H1 (cell line): ENCODE measurements at regions not wholly inside any gene's neighbourhood (a gene's known extent, or its start where the extent isn't known, plus 50 kb on each side); places are given as distances from the start of the nearest gene placed in this dataset.
"Not testable (repeated sequence)": the region's sequence is repeated elsewhere in the genome, so short reads cannot be mapped to it uniquely, and the experiment has no call there.

Experiments
- CTCF ChIA-PET: fragments of 300-600 bp; sonication (Branson Sonifier 250); formaldehyde crosslinking; loops from one replicate; lab custom pipeline; 2021; ENCODE audit not compliant: partially characterized antibody; lab: Charles Lee
- POLR2A ChIA-PET: fragments of 300-600 bp; sonication (Branson Sonifier 250); formaldehyde crosslinking; loops from one replicate; lab custom pipeline; 2021; ENCODE audit warnings: inconsistent platforms; ENCODE audit not compliant: partially characterized antibody; lab: Charles Lee
- DNase-seq, 2 experiments: peaks; one replicate each; pipeline versions ENCODE4 v3.0.0 to v3.0.0-alpha.2; 2010 to 2022; ENCODE audit warnings: low spot score in 2 of 2, low read depth in 1 of 2, mixed read lengths in 1 of 2
- FAIRE-seq: peaks from 2 replicates; lab custom pipeline; 2011; peaks lifted over from hg19 to GRCh38; lab: Jason Lieb, UNC
- H2AFZ ChIP-seq: 2 replicates; pipeline ENCODE4 v1.8.1; 2012; ENCODE audit warnings: low read length, inconsistent platforms
- H2AK5ac ChIP-seq: 2 replicates; pipeline ENCODE4 v1.6.1; 2013; ENCODE audit warnings: low read depth, low read length
- H2BK120ac ChIP-seq: replicated peaks from 2 replicates; pipeline ENCODE3; 2013; ENCODE audit warnings: low read depth, low read length, inconsistent platforms
- H2BK12ac ChIP-seq: 2 replicates; pipeline ENCODE4 v1.6.1; 2013; ENCODE audit warnings: low read depth, low read length
- H2BK15ac ChIP-seq: 2 replicates; pipeline ENCODE4 v1.6.1; 2013; ENCODE audit warnings: low read length
- H2BK20ac ChIP-seq: 2 replicates; pipeline ENCODE4 v1.6.1; 2013; ENCODE audit warnings: low read length
- H2BK5ac ChIP-seq: 2 replicates; pipeline ENCODE4 v1.6.1; 2013; ENCODE audit warnings: low read depth, low read length
- H3K14ac ChIP-seq: 2 replicates; pipeline ENCODE4 v1.6.1; 2013; ENCODE audit warnings: inconsistent platforms; ENCODE audit not compliant: insufficient read length
- H3K18ac ChIP-seq: 2 replicates; pipeline ENCODE4 v1.6.1; 2013; ENCODE audit warnings: low read length; ENCODE audit errors: extremely low read depth
- H3K23ac ChIP-seq: 2 replicates; pipeline ENCODE4 v1.6.1; 2013; ENCODE audit warnings: inconsistent platforms; ENCODE audit not compliant: insufficient read length
- H3K23me2 ChIP-seq: 2 replicates; pipeline ENCODE4 v1.6.1; 2013; ENCODE audit warnings: low read depth, low read length
- H3K27ac ChIP-seq: 2 replicates; pipeline ENCODE4 v1.6.1; 2011; ENCODE audit warnings: low read depth, low read length, inconsistent platforms
- H3K27me3 ChIP-seq, 4 experiments: replicated peaks in 1 of 4; 1 replicate in 1 of 4; 2 replicates in 3 of 4; pipeline versions ENCODE4 v1.6.1 to v1.8.1; 2011 to 2013; ENCODE audit warnings: low read length in 3 of 4, mild to moderate bottlenecking in 3 of 4, inconsistent platforms in 2 of 4, mixed read lengths in 2 of 4, moderate library complexity in 1 of 4; ENCODE audit not compliant: control insufficient read depth in 3 of 4, insufficient read depth in 3 of 4; ENCODE audit errors: extremely low read depth in 1 of 4
- H3K36me3 ChIP-seq, 4 experiments: 2 replicates each; pipeline versions ENCODE4 v1.6.1 to v1.8.1; 2011 to 2013; ENCODE audit warnings: mild to moderate bottlenecking in 4 of 4, low read length in 3 of 4, moderate library complexity in 2 of 4, control low read depth in 1 of 4, inconsistent platforms in 1 of 4; ENCODE audit not compliant: insufficient read depth in 4 of 4, control insufficient read depth in 2 of 4
- H3K4ac ChIP-seq: replicated peaks from 2 replicates; pipeline ENCODE3; 2013; ENCODE audit warnings: low read length, low read depth, mixed read lengths, inconsistent platforms; ENCODE audit not compliant: insufficient read length
- H3K4me1 ChIP-seq, 4 experiments: replicated peaks in 1 of 4; 1 replicate in 1 of 4; 2 replicates in 3 of 4; pipeline versions ENCODE4 v1.6.1 to v1.8.1; 2011 to 2013; ENCODE audit warnings: low read length in 3 of 4, inconsistent platforms in 2 of 4, mixed read lengths in 1 of 4; ENCODE audit not compliant: insufficient read depth in 4 of 4, control insufficient read depth in 3 of 4
- H3K4me2 ChIP-seq, 2 experiments: 2 replicates each; pipeline versions ENCODE4 v1.6.1 to v1.8.1; 2011 to 2013; ENCODE audit warnings: low read depth in 2 of 2, low read length in 2 of 2, control low read depth in 1 of 2, inconsistent platforms in 1 of 2, mild to moderate bottlenecking in 1 of 2; ENCODE audit not compliant: insufficient read depth in 1 of 2
- H3K4me3 ChIP-seq, 4 experiments: fragments of 200-600, 300-600 bp in 1 of 4; sonication (generic), shearing (Covaris generic), sonication (Bioruptor Twin) in 1 of 4; 2 replicates each; pipeline versions ENCODE4 v1.5.1 to v1.8.1; 2011 to 2016; ENCODE audit warnings: low read length in 4 of 4, low read depth in 3 of 4, control low read depth in 2 of 4, inconsistent platforms in 2 of 4, mild to moderate bottlenecking in 2 of 4, mixed read lengths in 1 of 4, moderate library complexity in 1 of 4; ENCODE audit not compliant: insufficient read depth in 2 of 4; ENCODE audit errors: extremely low read depth in 1 of 4
- H3K56ac ChIP-seq: replicated peaks from 2 replicates; pipeline ENCODE3; 2013; ENCODE audit warnings: low read depth, mild to moderate bottlenecking, mixed read lengths, low read length, inconsistent platforms; ENCODE audit not compliant: insufficient read length
- H3K79me1 ChIP-seq: 2 replicates; pipeline ENCODE4 v1.6.1; 2013; ENCODE audit warnings: low read depth, low read length, control low read depth
- H3K79me2 ChIP-seq, 2 experiments: 2 replicates each; pipeline versions ENCODE4 v1.6.1 to v1.8.1; 2012 to 2013; ENCODE audit warnings: low read length in 2 of 2, mild to moderate bottlenecking in 2 of 2, inconsistent platforms in 1 of 2; ENCODE audit not compliant: insufficient read depth in 2 of 2, control insufficient read depth in 1 of 2
- H3K9ac ChIP-seq, 4 experiments: replicated peaks in 1 of 4; 1 replicate in 1 of 4; 2 replicates in 3 of 4; pipeline versions ENCODE4 v1.6.1 to v1.8.1; 2011 to 2013; ENCODE audit warnings: low read depth in 3 of 4, low read length in 3 of 4, control low read depth in 2 of 4, mild to moderate bottlenecking in 2 of 4, moderate library complexity in 2 of 4, inconsistent platforms in 1 of 4; ENCODE audit errors: extremely low read depth in 1 of 4
- H3K9me3 ChIP-seq, 2 experiments: 2 replicates each; pipeline versions ENCODE4 v1.6.1 to v1.8.1; 2012 to 2013; ENCODE audit warnings: mild to moderate bottlenecking in 2 of 2, moderate library complexity in 2 of 2, control low read depth in 1 of 2, inconsistent platforms in 1 of 2, low read depth in 1 of 2, low read length in 1 of 2, mixed read lengths in 1 of 2; ENCODE audit not compliant: insufficient read depth in 2 of 2
- H4K20me1 ChIP-seq, 2 experiments: replicated peaks in 1 of 2; 2 replicates each; pipeline versions ENCODE3 to v1.8.1; 2011 to 2013; ENCODE audit warnings: inconsistent platforms in 2 of 2, low read length in 2 of 2, mild to moderate bottlenecking in 1 of 2; ENCODE audit not compliant: insufficient read depth in 2 of 2, control insufficient read depth in 1 of 2
- H4K5ac ChIP-seq: 2 replicates; pipeline ENCODE4 v1.6.1; 2013; ENCODE audit warnings: low read length, low read depth, mixed read lengths, inconsistent platforms; ENCODE audit not compliant: insufficient read length
- H4K8ac ChIP-seq: 2 replicates; pipeline ENCODE4 v1.8.0; 2013; ENCODE audit warnings: mild to moderate bottlenecking, moderate library complexity, low read length, inconsistent platforms; ENCODE audit not compliant: insufficient read depth; ENCODE audit errors: extremely low read depth
- H4K91ac ChIP-seq: replicated peaks from 2 replicates; pipeline ENCODE3; 2013; ENCODE audit warnings: low read length, mixed read lengths, inconsistent platforms; ENCODE audit not compliant: insufficient read length
- whole genome bisulfite sequencing, 2 experiments: shearing (Covaris generic) in 1 of 2; methylation state at CpG; one replicate each; pipeline versions ENCODE4 v1.1.6 to v1.1.7; 2013 to 2015; ENCODE audit warnings: low lambda C conversion rate in 2 of 2, mixed read lengths in 2 of 2, inconsistent platforms in 1 of 2, low coverage in 1 of 2, missing lambda C conversion rate in 1 of 2; ENCODE audit not compliant: insufficient replicate concordance in 2 of 2, insufficient coverage in 1 of 2, insufficient read length in 1 of 2; ENCODE audit errors: extremely low coverage in 1 of 2, missing lambda C conversion rate in 1 of 2; 5-methylcytosine and 5-hydroxymethylcytosine counted together

GRCh38 chr20:53882438-53882986 lies 187.9 kb downstream of the BCAS1 start:
- H4K8ac ChIP-seq, H2BK120ac ChIP-seq, H3K56ac ChIP-seq, H3K79me2 ChIP-seq, DNase-seq, H3K23ac ChIP-seq, H2AK5ac ChIP-seq, H3K79me1 ChIP-seq, H2BK20ac ChIP-seq, POLR2A ChIA-PET, H3K18ac ChIP-seq, H2AFZ ChIP-seq, H3K4me2 ChIP-seq, H4K20me1 ChIP-seq, FAIRE-seq, H3K9ac ChIP-seq, H2BK5ac ChIP-seq, H4K91ac ChIP-seq, H4K5ac ChIP-seq, H3K36me3 ChIP-seq, H3K27me3 ChIP-seq, H3K4me3 ChIP-seq, H3K14ac ChIP-seq, H2BK12ac ChIP-seq, H3K4ac ChIP-seq, H3K27ac ChIP-seq, H3K23me2 ChIP-seq, H3K9me3 ChIP-seq, H2BK15ac ChIP-seq: not testable (repeated sequence)
- H3K4me1 ChIP-seq: peaks cover 3 to 13% (median 8%) of the 10 kb centered on the region in 4 experiments; a peak in 5 of 7 replicates
- CTCF ChIA-PET: interaction anchor here (0.9 to 2.8 kb wide), 2 partner anchors 11 to 67 kb away, joined by 3 to 14 read pairs; no protein-coding TSS in a partner anchor
- WGBS, 2 experiments: 96% methylated on average over 5 of the region's 5 CpGs; no CpG with 5 or more reads in 1 of the 2 experiments
